B cell (primary cell): ENCODE measurements at regions not wholly inside any gene's neighbourhood (a gene's known extent, or its start where the extent isn't known, plus 50 kb on each side); places are given as distances from the start of the nearest gene placed in this dataset.

Experiments
- ATAC-seq: fragments of 200-7000 bp; cut with Tn5 transposase; one replicate; pipeline ENCODE4 v1.10.0; 2021; ENCODE audit warnings: low read depth, mild to moderate bottlenecking, moderate number of reproducible peaks, moderate library complexity
- CTCF ChIA-PET: fragments of 350-600 bp; sonication (Branson Sonifier 250); formaldehyde crosslinking; loops from one replicate; lab custom pipeline; 2021; ENCODE audit warnings: antibody characterized with exemption, inconsistent platforms; lab: Charles Lee
- POLR2A ChIA-PET: fragments of 350-600 bp; sonication (Branson Sonifier 250); formaldehyde crosslinking; loops from one replicate; lab custom pipeline; 2021; ENCODE audit warnings: antibody characterized with exemption; lab: Charles Lee
- DNase-seq: peaks from one replicate; pipeline ENCODE4 v3.0.0; 2013
- H2AFZ ChIP-seq: 2 replicates; pipeline ENCODE4 v1.6.1; 2012; ENCODE audit warnings: mild to moderate bottlenecking, low read depth, low read length; ENCODE audit not compliant: insufficient read depth, poor library complexity, severe bottlenecking
- H3K27ac ChIP-seq, 2 donors: 1 replicate in 1 of 2; 2 replicates in 1 of 2; pipeline ENCODE4 v1.5.1; 2012 to 2013; ENCODE audit warnings: low read length in 2 of 2, mild to moderate bottlenecking in 2 of 2, moderate library complexity in 1 of 2
- H3K27me3 ChIP-seq, 4 experiments: fragments of 200-600 bp in 1 of 4; sonication (generic) in 1 of 4; replicated peaks in 1 of 4; 1 replicate in 2 of 4; 2 replicates in 2 of 4; pipeline versions ENCODE4 v1.6.1 to v1.7.0; 2013 to 2016; ENCODE audit warnings: low read length in 3 of 4, mild to moderate bottlenecking in 2 of 4, mixed read lengths in 1 of 4, moderate library complexity in 1 of 4; ENCODE audit not compliant: insufficient read depth in 4 of 4, control insufficient read depth in 3 of 4; ENCODE audit errors: control extremely low read depth in 1 of 4
- H3K36me3 ChIP-seq, 2 experiments: replicated peaks in 1 of 2; 1 replicate in 1 of 2; 2 replicates in 1 of 2; pipeline versions ENCODE4 v1.6.1 to v1.7.1; 2013; ENCODE audit warnings: low read length in 1 of 2; ENCODE audit not compliant: insufficient read depth in 2 of 2, control insufficient read depth in 1 of 2; ENCODE audit errors: control extremely low read depth in 1 of 2, extremely low read depth in 1 of 2
- H3K4me1 ChIP-seq, 2 donors: fragments of 200-600 bp in 1 of 2; sonication (generic) in 1 of 2; 1 replicate in 1 of 2; 2 replicates in 1 of 2; pipeline versions ENCODE4 v1.5.1 to v1.6.1; 2013 to 2017; ENCODE audit warnings: low read length in 2 of 2; ENCODE audit not compliant: control insufficient read depth in 2 of 2, insufficient read depth in 2 of 2
- H3K4me2 ChIP-seq: replicated peaks from 2 replicates; pipeline ENCODE3; 2012; ENCODE audit warnings: mild to moderate bottlenecking, low read depth, low read length; ENCODE audit not compliant: poor library complexity, severe bottlenecking
- H3K4me3 ChIP-seq, 5 experiments: fragments of 200-600 bp in 1 of 5; sonication (generic) in 1 of 5; 1 replicate in 3 of 5; 2 replicates in 2 of 5; pipeline versions ENCODE4 v1.5.1 to v1.7.0; 2011 to 2016; ENCODE audit warnings: low read length in 4 of 5, mild to moderate bottlenecking in 4 of 5, low read depth in 2 of 5, control low read depth in 1 of 5, moderate library complexity in 1 of 5; ENCODE audit not compliant: insufficient read depth in 1 of 5; ENCODE audit errors: control extremely low read depth in 1 of 5, extremely low read depth in 1 of 5
- H3K79me2 ChIP-seq: fragments of 200-600 bp; sonication (generic); one replicate; pipeline ENCODE4 v1.6.0; 2016; ENCODE audit warnings: low read length; ENCODE audit not compliant: control insufficient read depth, insufficient read depth
- H3K9ac ChIP-seq: fragments of 200-600 bp; sonication (generic); 2 replicates; pipeline ENCODE4 v1.6.1; 2017; ENCODE audit warnings: mild to moderate bottlenecking, low read length, moderate library complexity
- H3K9me3 ChIP-seq, 3 donors: one replicate each; pipeline versions ENCODE4 v1.6.1 to v1.7.1; 2013; ENCODE audit warnings: low read length in 2 of 3; ENCODE audit not compliant: control insufficient read depth in 2 of 3, insufficient read depth in 1 of 3; ENCODE audit errors: control extremely low read depth in 1 of 3
- H4K20me1 ChIP-seq: 2 replicates; pipeline ENCODE4 v1.6.0; 2012; ENCODE audit warnings: mild to moderate bottlenecking, low read length; ENCODE audit not compliant: insufficient read depth, control insufficient read depth, poor library complexity, severe bottlenecking
- H3K27ac Mint-ChIP-seq: one replicate; pipeline ENCODE4 v1.8.0; 2021; ENCODE audit warnings: mixed read lengths
- H3K27me3 Mint-ChIP-seq: one replicate; pipeline ENCODE4 v1.8.0; 2021; ENCODE audit warnings: mixed read lengths
- H3K4me1 Mint-ChIP-seq: one replicate; pipeline ENCODE4 v1.8.0; 2021; ENCODE audit warnings: mixed read lengths
- H3K4me3 Mint-ChIP-seq: one replicate; pipeline ENCODE4 v1.8.0; 2021; ENCODE audit warnings: mixed read lengths
- H3K9me3 Mint-ChIP-seq: one replicate; pipeline ENCODE4 v1.8.0; 2022; ENCODE audit warnings: mixed read lengths; ENCODE audit not compliant: insufficient read depth
- CTCF ChIP-seq: fragments of 200-600 bp; IDR thresholded peaks from one replicate; pipeline ENCODE4 v1.8.0; 2022; ENCODE audit warnings: antibody characterized with exemption, mild to moderate bottlenecking
- EZH2 ChIP-seq: IDR thresholded peaks from 2 replicates; pipeline ENCODE4 v1.6.1; 2012; ENCODE audit warnings: borderline replicate concordance, low read depth, mild to moderate bottlenecking, moderate library complexity, low read length; ENCODE audit not compliant: insufficient read depth, poor library complexity, severe bottlenecking
- WGBS: methylation state at CpG from one replicate; pipeline ENCODE4 v1.1.5; 2013; ENCODE audit warnings: missing lambda C conversion rate; ENCODE audit not compliant: insufficient coverage; 5-methylcytosine and 5-hydroxymethylcytosine counted together
- intact Hi-C: fragments of 100-400 bp; cut with micrococcal nuclease; formaldehyde crosslinking; loops from one replicate; pipeline ENCODE4 v1.10.0; 2022

DNA sequence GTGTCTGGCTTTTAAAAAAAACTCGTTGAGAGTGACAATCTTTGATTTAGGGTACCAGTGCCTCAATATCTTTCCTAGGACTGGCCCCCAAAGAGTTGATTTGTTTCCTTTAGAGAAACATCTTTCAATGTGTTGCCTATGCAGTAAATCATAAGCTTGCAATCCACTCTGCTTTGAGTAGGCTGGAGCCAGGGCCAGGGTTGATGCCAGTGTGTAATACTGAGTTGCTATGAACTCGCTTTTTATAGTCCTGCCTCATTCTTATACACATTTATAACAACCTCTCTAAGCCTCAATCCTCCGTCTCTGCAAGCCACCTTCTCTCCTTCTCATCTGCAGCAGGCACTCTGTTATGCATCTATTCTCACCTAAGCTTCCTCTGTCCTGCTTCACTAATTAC is 674.9 kb upstream of the POM121L12 start:
- H3K4me3 ChIP-seq = no peak overlapping the region
- H4K20me1 ChIP-seq = no peaks in the 10 kb centered on the region
- CTCF ChIA-PET = no interaction called here
- H3K27me3 ChIP-seq = no peaks in the 10 kb centered on the region
- no peak for DNase-seq
- no peak overlapping the region for H3K9ac ChIP-seq
- Mint-ChIP-seq H3K4me1 (no peaks in the 10 kb centered on the region), H3K4me3 (no peak overlapping the region), H3K27me3 (no peaks in the 10 kb centered on the region), H3K9me3 (peaks cover 2% of the 10 kb centered on the region), H3K27ac (no peak overlapping the region)
- no peaks in the 10 kb centered on the region for H3K79me2 ChIP-seq
- H3K4me1 ChIP-seq = no peaks in the 10 kb centered on the region
- H3K36me3 ChIP-seq = no peaks in the 10 kb centered on the region
- no peak for ATAC-seq
- POLR2A ChIA-PET = no interaction called here
- WGBS = 54% methylated on average over 2 of the region's 3 CpGs
- intact Hi-C loops = no loop called here
- no peak overlapping the region for H3K27ac ChIP-seq
- peaks cover 0 to 9% (median 0%) of the 10 kb centered on the region in 3 donors for H3K9me3 ChIP-seq
- H3K4me2 ChIP-seq = no peak overlapping the region
- TF ChIP-seq EZH2 = no peak
- no peak for TF ChIP-seq CTCF
- no peak overlapping the region for H2AFZ ChIP-seq

DNA sequence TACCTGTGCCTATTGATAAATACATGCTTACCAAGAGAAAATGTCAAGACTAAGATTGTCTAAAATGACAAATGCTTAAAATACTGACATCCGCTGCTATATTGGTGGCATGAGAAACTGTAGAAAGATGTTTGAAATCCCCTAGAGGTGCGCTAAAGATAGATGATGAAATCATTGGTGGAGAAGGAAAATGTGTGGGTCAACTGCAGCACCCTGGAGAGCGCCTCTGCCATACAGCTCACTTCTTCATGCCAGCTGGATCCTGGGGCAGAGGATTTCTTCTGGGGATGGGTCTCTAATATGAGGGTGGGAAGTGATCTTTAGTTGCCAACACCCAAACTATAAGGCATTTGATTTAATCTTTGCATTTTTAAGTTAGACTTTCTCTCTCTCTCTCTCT is 680.4 kb upstream of the POM121L12 start:
- ATAC-seq = no peak
- TF ChIP-seq CTCF = no peak
- no peak for TF ChIP-seq EZH2
- H3K27ac ChIP-seq = no peak overlapping the region
- no peaks in the 10 kb centered on the region for H3K4me1 ChIP-seq
- no peaks in the 10 kb centered on the region for H4K20me1 ChIP-seq
- peaks cover 0 to 2% (median 0%) of the 10 kb centered on the region in 3 donors for H3K9me3 ChIP-seq
- H3K79me2 ChIP-seq = no peaks in the 10 kb centered on the region
- Mint-ChIP-seq H3K4me1 (no peaks in the 10 kb centered on the region), H3K9me3 (peaks cover 2% of the 10 kb centered on the region), H3K4me3 (no peak overlapping the region), H3K27me3 (no peaks in the 10 kb centered on the region), H3K27ac (no peak overlapping the region)
- no peaks in the 10 kb centered on the region for H3K36me3 ChIP-seq
- no peak overlapping the region for H3K4me3 ChIP-seq
- H3K4me2 ChIP-seq = no peak overlapping the region
- no peaks in the 10 kb centered on the region for H3K27me3 ChIP-seq
- H3K9ac ChIP-seq = no peak overlapping the region
- intact Hi-C loops = no loop called here
- no peak for DNase-seq
- POLR2A ChIA-PET = no interaction called here
- WGBS = 80% methylated on average over 1 of the region's 3 CpGs
- no peak overlapping the region for H2AFZ ChIP-seq
- CTCF ChIA-PET = no interaction called here
